Smooth muscle cell (in vitro differentiated cells): ENCODE measurements at regions not wholly inside any gene's neighbourhood (a gene's known extent, or its start where the extent isn't known, plus 50 kb on each side); places are given as distances from the start of the nearest gene placed in this dataset.
"Not testable (repeated sequence)": the region's sequence is repeated elsewhere in the genome, so short reads cannot be mapped to it uniquely, and the experiment has no call there.

Experiments used
- DNase-seq: peaks from one replicate; lab custom pipeline; 2025; ENCODE audit not compliant: unreplicated experiment; lab: John Stamatoyannopoulos, UW
- H2AFZ ChIP-seq: fragments of 200-600 bp; sonication (generic); 2 replicates; pipeline ENCODE4 v1.6.0; 2016; ENCODE audit warnings: antibody characterized with exemption, low read depth, mild to moderate bottlenecking
- H3F3A ChIP-seq: fragments of 200-600 bp; sonication (generic); 2 replicates; pipeline ENCODE4 v1.6.0; 2017; ENCODE audit warnings: antibody characterized with exemption, low read depth
- H3K27ac ChIP-seq: fragments of 200-600 bp; sonication (generic); 2 replicates; pipeline ENCODE4 v1.5.1; 2016; ENCODE audit warnings: low read depth, mild to moderate bottlenecking
- H3K27me3 ChIP-seq: fragments of 200-600 bp; sonication (generic); 2 replicates; pipeline ENCODE4 v1.6.1; 2016; ENCODE audit warnings: low read depth, mild to moderate bottlenecking
- H3K36me3 ChIP-seq: fragments of 200-600 bp; sonication (generic); 2 replicates; pipeline ENCODE4 v1.5.1; 2016; ENCODE audit warnings: low read depth
- H3K4me1 ChIP-seq: fragments of 200-600 bp; sonication (generic); 2 replicates; pipeline ENCODE4 v1.5.1; 2016; ENCODE audit warnings: low read depth
- H3K4me2 ChIP-seq: fragments of 200-600 bp; sonication (generic); 2 replicates; pipeline ENCODE4 v1.6.0; 2016; ENCODE audit warnings: mild to moderate bottlenecking
- H3K4me3 ChIP-seq: fragments of 200-600 bp; sonication (generic); 2 replicates; pipeline ENCODE4 v1.5.1; 2016; ENCODE audit warnings: mild to moderate bottlenecking
- H3K79me2 ChIP-seq: fragments of 200-600 bp; sonication (generic); 2 replicates; pipeline ENCODE4 v1.6.0; 2016; ENCODE audit warnings: low read depth, mild to moderate bottlenecking
- H3K9ac ChIP-seq: fragments of 200-600 bp; sonication (generic); 2 replicates; pipeline ENCODE4 v1.6.0; 2016; ENCODE audit warnings: low read depth
- H3K9me3 ChIP-seq: fragments of 200-600 bp; sonication (generic); replicated peaks from 2 replicates; pipeline ENCODE4 v1.5.1; 2016; ENCODE audit warnings: low read depth
- H4K20me1 ChIP-seq: fragments of 200-600 bp; sonication (generic); 2 replicates; pipeline ENCODE4 v1.6.0; 2016; ENCODE audit warnings: low read depth
- WGBS: methylation state at CpG from one replicate; pipeline ENCODE4 v1.1.7; 2016; ENCODE audit warnings: low lambda C conversion rate; 5-methylcytosine and 5-hydroxymethylcytosine counted together
- TF ChIP-seq, protein P1 (sequence below): fragments of 200-600 bp; sonication (generic); IDR thresholded peaks from 2 replicates; pipeline ENCODE4 v1.5.1; 2017; ENCODE audit warnings: borderline replicate concordance, mild to moderate bottlenecking, antibody characterized with exemption; ENCODE audit not compliant: insufficient read depth, poor library complexity, severe bottlenecking

DNA sequence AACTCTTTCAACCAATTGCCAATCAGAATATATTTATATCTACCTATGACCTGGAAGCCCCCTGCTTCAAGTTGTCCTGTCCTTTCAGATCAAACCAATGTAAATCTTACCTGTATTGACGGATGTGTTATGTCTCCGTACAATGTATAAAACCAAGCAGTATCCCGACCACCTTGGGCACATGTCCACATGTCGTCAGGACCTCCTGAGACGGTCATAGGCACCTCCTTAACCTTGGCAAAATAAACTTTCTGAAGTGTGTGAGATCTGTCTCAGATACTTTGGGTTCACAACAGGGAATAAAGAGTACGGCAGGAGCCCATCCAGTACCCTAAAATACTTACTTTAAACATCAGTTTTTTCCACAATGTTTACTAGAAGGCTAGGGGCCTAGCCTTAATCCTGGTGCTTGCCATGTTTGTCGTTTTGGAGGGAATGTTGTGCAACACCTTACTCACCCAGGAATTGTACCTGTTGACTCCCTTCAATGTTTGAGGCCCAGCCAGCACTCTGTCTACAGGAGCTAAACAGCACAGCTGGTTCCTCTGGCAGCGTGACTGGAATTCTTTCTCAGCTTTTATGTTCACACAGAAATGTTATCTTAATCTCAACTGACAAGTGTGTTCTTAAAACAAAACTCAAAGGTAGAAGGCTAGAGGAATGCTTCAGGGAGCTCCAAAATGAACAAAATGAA is 90.8 kb upstream of the USP25 start:
- Histone ChIP-seq H3K4me1 (no peaks in the 10 kb centered on the region), H2AFZ (no peak overlapping the region), H3K27me3 (no peaks in the 10 kb centered on the region)

DNA sequence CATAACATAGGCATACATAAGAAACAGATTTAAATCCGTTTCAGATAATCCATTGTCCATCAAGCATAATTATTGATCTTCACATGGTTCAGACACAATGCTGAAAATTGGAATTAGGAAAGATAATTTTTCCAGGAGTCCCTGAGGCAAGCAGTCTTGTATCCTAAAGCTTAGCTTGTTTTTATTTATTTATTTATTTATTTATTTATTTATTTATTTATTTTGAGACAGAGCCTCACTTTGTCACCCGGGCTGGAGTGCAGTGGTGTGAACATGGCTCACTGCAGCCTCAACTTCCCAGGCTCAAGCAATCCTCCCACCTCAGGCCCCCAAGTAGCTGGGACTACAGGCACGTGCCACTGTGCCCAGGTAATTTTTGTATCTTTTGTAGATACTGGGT is 89.7 kb upstream of the USP25 start:
- H3K36me3 ChIP-seq, H3K4me2 ChIP-seq, H3K79me2 ChIP-seq, H4K20me1 ChIP-seq, DNase-seq, H3K4me1 ChIP-seq, H3K27me3 ChIP-seq, H2AFZ ChIP-seq, H3K9ac ChIP-seq, H3K27ac ChIP-seq, H3F3A ChIP-seq, H3K9me3 ChIP-seq, H3K4me3 ChIP-seq: not testable (repeated sequence)
- WGBS = 97% methylated on average over 3 of the region's 3 CpGs

More for the DNA sequence above, 90.8 kb upstream of the USP25 start:
- 76% methylated on average over 8 of the region's 8 CpGs for WGBS
- H3K4me3 ChIP-seq = no peak overlapping the region
- no peaks in the 10 kb centered on the region for H3F3A ChIP-seq
- DNase-seq = no peak
- H3K9ac ChIP-seq = no peak overlapping the region
- no peaks in the 10 kb centered on the region for H3K9me3 ChIP-seq
- no peak overlapping the region for H3K27ac ChIP-seq
- H3K79me2 ChIP-seq = no peaks in the 10 kb centered on the region
- TF ChIP-seq, protein P1, sequence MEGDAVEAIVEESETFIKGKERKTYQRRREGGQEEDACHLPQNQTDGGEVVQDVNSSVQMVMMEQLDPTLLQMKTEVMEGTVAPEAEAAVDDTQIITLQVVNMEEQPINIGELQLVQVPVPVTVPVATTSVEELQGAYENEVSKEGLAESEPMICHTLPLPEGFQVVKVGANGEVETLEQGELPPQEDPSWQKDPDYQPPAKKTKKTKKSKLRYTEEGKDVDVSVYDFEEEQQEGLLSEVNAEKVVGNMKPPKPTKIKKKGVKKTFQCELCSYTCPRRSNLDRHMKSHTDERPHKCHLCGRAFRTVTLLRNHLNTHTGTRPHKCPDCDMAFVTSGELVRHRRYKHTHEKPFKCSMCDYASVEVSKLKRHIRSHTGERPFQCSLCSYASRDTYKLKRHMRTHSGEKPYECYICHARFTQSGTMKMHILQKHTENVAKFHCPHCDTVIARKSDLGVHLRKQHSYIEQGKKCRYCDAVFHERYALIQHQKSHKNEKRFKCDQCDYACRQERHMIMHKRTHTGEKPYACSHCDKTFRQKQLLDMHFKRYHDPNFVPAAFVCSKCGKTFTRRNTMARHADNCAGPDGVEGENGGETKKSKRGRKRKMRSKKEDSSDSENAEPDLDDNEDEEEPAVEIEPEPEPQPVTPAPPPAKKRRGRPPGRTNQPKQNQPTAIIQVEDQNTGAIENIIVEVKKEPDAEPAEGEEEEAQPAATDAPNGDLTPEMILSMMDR = no peak
- no peaks in the 10 kb centered on the region for H3K36me3 ChIP-seq
- H4K20me1 ChIP-seq = no peaks in the 10 kb centered on the region
- H3K4me2 ChIP-seq = no peak overlapping the region

DNA sequence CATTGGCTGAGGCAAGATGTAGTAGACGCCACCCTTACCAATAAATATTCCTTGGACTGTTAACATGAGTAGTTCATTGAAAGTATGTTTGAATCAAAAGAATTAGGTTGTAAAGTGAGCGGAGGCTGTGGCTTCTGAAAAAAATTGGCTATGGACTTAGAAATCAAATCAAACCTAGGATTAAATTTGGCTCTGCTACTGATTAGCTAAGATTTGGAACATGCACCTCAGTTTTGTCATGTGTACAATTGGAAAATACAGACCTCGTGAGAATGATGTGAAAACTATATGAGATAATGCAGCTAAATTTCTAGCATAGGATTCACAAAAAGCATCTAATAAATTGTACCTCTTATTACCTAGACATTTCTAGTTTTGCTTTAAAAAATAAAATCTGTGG is 85.3 kb upstream of the USP25 start:
- H3K27me3 ChIP-seq = no peaks in the 10 kb centered on the region
- H3K4me1 ChIP-seq = no peaks in the 10 kb centered on the region
- H4K20me1 ChIP-seq = no peaks in the 10 kb centered on the region
- no peaks in the 10 kb centered on the region for H3F3A ChIP-seq
- no peak overlapping the region for H3K9ac ChIP-seq
- no peaks in the 10 kb centered on the region for H3K9me3 ChIP-seq
- TF ChIP-seq, protein P1 = no peak
- DNase-seq = no peak
- no peak overlapping the region for H2AFZ ChIP-seq
- H3K27ac ChIP-seq = no peak overlapping the region
- no peak overlapping the region for H3K4me3 ChIP-seq
- 95% methylated on average over 3 of the region's 3 CpGs for WGBS
- no peaks in the 10 kb centered on the region for H3K79me2 ChIP-seq
- no peak overlapping the region for H3K4me2 ChIP-seq
- no peaks in the 10 kb centered on the region for H3K36me3 ChIP-seq

DNA sequence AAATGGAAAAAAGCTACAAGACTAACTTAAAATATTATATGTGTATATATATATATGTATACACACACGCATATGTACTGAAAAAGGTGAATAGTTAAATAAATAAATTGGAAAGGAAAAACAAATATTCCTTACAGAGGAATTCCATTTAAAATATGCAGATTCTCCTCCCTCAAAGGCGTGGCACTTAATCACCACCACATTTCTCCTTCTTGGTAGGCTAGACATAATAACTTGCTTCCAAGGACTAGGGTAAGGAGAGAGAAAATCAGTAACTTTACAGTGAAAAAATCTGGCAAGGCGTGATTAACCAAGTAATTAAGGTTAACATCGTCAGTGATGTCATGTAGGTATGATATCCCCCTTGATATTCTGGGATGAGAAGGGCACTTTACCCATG is 84.0 kb upstream of the USP25 start:
- DNase-seq = no peak
- H3K9ac ChIP-seq = no peak overlapping the region
- TF ChIP-seq, protein P1 = no peak
- no peaks in the 10 kb centered on the region for H4K20me1 ChIP-seq
- WGBS = 94% methylated on average over 4 of the region's 4 CpGs
- no peak overlapping the region for H3K27ac ChIP-seq
- H3K36me3 ChIP-seq = no peaks in the 10 kb centered on the region
- H3K9me3 ChIP-seq = no peaks in the 10 kb centered on the region
- no peaks in the 10 kb centered on the region for H3F3A ChIP-seq
- no peaks in the 10 kb centered on the region for H3K4me1 ChIP-seq
- no peaks in the 10 kb centered on the region for H3K27me3 ChIP-seq
- H2AFZ ChIP-seq = no peak overlapping the region
- H3K4me3 ChIP-seq = no peak overlapping the region
- H3K4me2 ChIP-seq = no peak overlapping the region
- H3K79me2 ChIP-seq = no peaks in the 10 kb centered on the region
